ENCODE measurements at regions not wholly inside any gene's neighbourhood (a gene's known extent, or its start where the extent isn't known, plus 50 kb on each side); places are given as distances from the start of the nearest gene placed in this dataset.

DNA sequence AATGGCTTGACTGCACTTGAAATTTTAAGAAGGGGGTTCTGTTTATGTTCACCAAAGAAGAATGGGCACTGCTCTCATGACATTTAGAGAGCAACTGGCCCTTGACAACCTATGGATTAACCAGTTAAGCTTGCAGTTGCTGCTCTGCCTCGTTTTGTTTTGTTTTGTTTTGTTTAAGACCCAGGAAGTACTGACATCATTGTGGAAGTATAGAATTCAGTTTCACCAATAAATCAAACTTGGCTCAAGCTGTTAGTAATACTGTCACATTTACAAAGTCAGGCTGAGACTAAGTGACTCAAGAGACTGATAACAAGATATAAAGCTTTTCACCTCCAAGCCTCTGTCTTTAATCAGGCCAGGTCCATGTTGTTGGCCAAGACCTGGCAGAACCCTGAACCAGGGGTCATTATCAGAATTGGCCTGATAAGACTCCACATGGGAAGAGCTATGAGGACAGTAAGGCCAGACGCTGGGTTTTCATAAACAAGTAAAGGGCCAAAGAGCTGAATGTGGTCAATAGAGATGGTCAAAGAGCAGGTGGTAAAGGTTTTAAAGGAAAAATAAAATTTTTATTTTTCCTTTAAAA is 99.4 kb upstream of the VGLL2 start:
- no peaks in the 10 kb centered on the region for H3K27me3 ChIP-seq (replicated peaks in 1 of 7)
- TF ChIP-seq, protein P1, sequence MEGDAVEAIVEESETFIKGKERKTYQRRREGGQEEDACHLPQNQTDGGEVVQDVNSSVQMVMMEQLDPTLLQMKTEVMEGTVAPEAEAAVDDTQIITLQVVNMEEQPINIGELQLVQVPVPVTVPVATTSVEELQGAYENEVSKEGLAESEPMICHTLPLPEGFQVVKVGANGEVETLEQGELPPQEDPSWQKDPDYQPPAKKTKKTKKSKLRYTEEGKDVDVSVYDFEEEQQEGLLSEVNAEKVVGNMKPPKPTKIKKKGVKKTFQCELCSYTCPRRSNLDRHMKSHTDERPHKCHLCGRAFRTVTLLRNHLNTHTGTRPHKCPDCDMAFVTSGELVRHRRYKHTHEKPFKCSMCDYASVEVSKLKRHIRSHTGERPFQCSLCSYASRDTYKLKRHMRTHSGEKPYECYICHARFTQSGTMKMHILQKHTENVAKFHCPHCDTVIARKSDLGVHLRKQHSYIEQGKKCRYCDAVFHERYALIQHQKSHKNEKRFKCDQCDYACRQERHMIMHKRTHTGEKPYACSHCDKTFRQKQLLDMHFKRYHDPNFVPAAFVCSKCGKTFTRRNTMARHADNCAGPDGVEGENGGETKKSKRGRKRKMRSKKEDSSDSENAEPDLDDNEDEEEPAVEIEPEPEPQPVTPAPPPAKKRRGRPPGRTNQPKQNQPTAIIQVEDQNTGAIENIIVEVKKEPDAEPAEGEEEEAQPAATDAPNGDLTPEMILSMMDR (IDR thresholded peaks at IDR 0.05 in 8 of 11, conservative IDR thresholded peaks at IDR 0.05 in 3 of 11), result no peak
- TF ChIP-seq POLR2A (IDR thresholded peaks at IDR 0.05), result no peak
- no peak for TF ChIP-seq POLR2AphosphoS5 (IDR thresholded peaks at IDR 0.05)
- no peak overlapping the region for H3K27ac ChIP-seq
- H3K36me3 ChIP-seq, result no peaks in the 10 kb centered on the region
- 30 to 43% (median 32%) methylated on average over 2 of the region's 2 CpGs for WGBS, 5 donors
- no peak for DNase-seq
- H3K4me1 ChIP-seq, result no peaks in the 10 kb centered on the region
- no peaks in the 10 kb centered on the region for H3K9me3 ChIP-seq
- intact Hi-C loops (cut with DNase I; ENCODE audit: low total_unique reads), result no loop called here
- H3K4me3 ChIP-seq, result no peak overlapping the region

DNA sequence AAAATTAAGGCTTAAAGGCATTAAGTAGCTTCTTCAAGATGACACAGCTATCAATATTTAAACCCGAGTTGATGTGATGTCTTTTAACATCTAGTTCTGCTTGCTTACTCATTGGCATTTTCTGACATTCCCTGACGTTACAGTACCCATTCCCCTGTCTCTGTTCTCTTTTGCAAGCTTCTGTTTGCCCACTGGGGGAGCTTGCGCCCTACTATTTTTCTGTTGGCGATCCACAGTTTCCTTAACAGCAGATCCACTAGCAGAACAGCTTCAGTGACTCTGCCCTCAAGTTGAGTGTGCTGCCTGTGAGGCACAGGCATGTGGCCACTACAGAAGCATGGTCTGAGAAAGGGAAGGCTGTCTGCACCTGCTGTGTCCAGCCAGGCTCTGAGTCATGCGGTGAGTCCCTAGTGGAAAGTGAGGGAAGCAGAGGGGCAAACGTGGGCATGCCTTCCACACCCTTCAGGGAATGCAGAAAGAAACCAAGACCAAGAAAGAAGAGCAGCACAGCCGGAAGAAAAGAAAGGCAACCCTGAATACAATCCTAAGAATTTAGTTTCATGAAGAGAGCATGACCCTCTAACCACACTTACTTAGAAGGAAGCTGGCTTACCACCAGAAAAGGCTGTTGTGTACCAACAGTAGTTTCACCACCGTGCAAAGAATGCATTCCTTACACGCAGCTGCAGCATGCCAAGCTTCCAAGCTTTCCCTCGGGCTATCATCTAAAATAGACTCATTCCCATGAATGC is 97.7 kb upstream of the VGLL2 start:
- Histone ChIP-seq H3K9me3 (peaks cover 0 to 8% (median 5%) of the 10 kb centered on the region in 8 donors), H3K27ac (no peak overlapping the region), H3K36me3 (no peaks in the 10 kb centered on the region), H3K4me3 (no peak overlapping the region), H3K27me3 (replicated peaks in 1 of 7) (no peaks in the 10 kb centered on the region), H3K4me1 (no peaks in the 10 kb centered on the region)
- TF ChIP-seq POLR2A (IDR thresholded peaks at IDR 0.05) (no peak), POLR2AphosphoS5 (IDR thresholded peaks at IDR 0.05) (no peak)
- TF ChIP-seq, protein P1 (IDR thresholded peaks at IDR 0.05 in 8 of 11, conservative IDR thresholded peaks at IDR 0.05 in 3 of 11), result no peak
- no peak for DNase-seq
- WGBS, 5 donors, result 61 to 66% (median 64%) methylated on average over 10 of the region's 10 CpGs
- intact Hi-C loops (cut with DNase I; ENCODE audit: low total_unique reads), result no loop called here

DNA sequence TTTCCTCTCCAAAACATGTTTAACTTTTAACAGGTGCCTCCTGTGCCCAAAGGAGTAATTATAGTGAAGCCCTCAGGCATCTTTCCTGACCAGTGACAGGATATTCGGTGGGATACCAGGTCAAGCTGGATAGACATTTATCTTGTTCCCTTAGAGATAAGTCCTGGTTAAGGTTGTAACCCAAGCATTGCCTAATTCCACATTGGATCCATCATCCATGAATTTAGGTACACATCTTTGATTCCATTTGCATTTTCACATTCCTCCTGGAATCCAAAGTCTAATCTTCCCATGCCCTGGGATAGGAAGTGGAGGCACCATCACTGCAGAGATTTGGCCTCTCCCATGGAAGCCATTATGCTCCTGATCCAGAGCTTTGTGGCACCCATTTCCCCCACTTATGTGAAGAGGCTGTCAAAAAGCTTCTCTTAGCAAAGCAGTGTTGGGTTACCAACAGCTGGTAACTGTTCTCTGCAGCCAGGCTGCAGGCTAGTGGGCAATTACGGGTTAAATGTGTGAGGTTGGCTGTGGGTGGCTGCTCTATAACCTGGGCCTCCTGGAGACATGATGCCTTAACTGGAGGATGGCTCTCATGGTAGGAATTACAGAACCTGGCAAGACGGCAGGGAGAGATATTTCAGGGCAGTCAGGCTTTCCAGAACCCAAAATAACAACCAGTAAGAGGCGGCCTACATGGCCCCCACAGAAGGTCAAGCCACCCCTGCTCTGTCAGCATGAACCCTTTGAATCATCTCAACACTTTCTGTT is 96.9 kb upstream of the VGLL2 start:
- no peaks in the 10 kb centered on the region for H3K27me3 ChIP-seq (replicated peaks in 1 of 7)
- 52 to 77% (median 65%) methylated on average over 4 of the region's 4 CpGs for WGBS, 5 donors
- intact Hi-C loops (cut with DNase I; ENCODE audit: low total_unique reads), result no loop called here
- H3K9me3 ChIP-seq, result peaks cover 0 to 12% (median 8%) of the 10 kb centered on the region in 8 donors
- no peak for DNase-seq
- H3K36me3 ChIP-seq, result no peaks in the 10 kb centered on the region
- H3K4me1 ChIP-seq, result no peaks in the 10 kb centered on the region
- H3K4me3 ChIP-seq, result no peak overlapping the region
- no peak overlapping the region for H3K27ac ChIP-seq
- TF ChIP-seq, protein P1 (IDR thresholded peaks at IDR 0.05 in 8 of 11, conservative IDR thresholded peaks at IDR 0.05 in 3 of 11), result no peak
- no peak for TF ChIP-seq POLR2AphosphoS5 (IDR thresholded peaks at IDR 0.05)
- no peak for TF ChIP-seq POLR2A (IDR thresholded peaks at IDR 0.05)
